Lower leg skin (tissue), 3 donors: ENCODE measurements at regions not wholly inside any gene's neighbourhood (a gene's known extent, or its start where the extent isn't known, plus 50 kb on each side); places are given as distances from the start of the nearest gene placed in this dataset.

Experiments used
- POLR2A ChIP-seq, 2 donors: fragments of 450-650 bp; IDR thresholded peaks; one replicate each; pipeline ENCODE4 v1.6.1; 2016 to 2017; ENCODE audit warnings: antibody characterized with exemption in 2 of 2, mild to moderate bottlenecking in 1 of 2, moderate library complexity in 1 of 2
- TF ChIP-seq, protein P1 (sequence below), 3 donors: fragments of 450-650 bp; IDR thresholded peaks; one replicate each; pipeline ENCODE4 v1.5.1; 2016; ENCODE audit warnings: antibody characterized with exemption in 3 of 3, mild to moderate bottlenecking in 3 of 3, moderate library complexity in 2 of 3

- TF ChIP-seq POLR2A (IDR thresholded peaks at IDR 0.05): no peak
- TF ChIP-seq, protein P1, sequence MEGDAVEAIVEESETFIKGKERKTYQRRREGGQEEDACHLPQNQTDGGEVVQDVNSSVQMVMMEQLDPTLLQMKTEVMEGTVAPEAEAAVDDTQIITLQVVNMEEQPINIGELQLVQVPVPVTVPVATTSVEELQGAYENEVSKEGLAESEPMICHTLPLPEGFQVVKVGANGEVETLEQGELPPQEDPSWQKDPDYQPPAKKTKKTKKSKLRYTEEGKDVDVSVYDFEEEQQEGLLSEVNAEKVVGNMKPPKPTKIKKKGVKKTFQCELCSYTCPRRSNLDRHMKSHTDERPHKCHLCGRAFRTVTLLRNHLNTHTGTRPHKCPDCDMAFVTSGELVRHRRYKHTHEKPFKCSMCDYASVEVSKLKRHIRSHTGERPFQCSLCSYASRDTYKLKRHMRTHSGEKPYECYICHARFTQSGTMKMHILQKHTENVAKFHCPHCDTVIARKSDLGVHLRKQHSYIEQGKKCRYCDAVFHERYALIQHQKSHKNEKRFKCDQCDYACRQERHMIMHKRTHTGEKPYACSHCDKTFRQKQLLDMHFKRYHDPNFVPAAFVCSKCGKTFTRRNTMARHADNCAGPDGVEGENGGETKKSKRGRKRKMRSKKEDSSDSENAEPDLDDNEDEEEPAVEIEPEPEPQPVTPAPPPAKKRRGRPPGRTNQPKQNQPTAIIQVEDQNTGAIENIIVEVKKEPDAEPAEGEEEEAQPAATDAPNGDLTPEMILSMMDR (IDR thresholded peaks at IDR 0.05): no peak
Measured at GRCh38 chrX:99095965-99096635, 1314.0 kb downstream of the PCDH19 start.
